ENCODE measurements at regions not wholly inside any gene's neighbourhood (a gene's known extent, or its start where the extent isn't known, plus 50 kb on each side); places are given as distances from the start of the nearest gene placed in this dataset.

- TF ChIP-seq CTCF (IDR thresholded peaks at IDR 0.05) (no peak), POLR2A (IDR thresholded peaks at IDR 0.05) (no peak)
Observed at GRCh38 chr3:55300701-55301100, 186.4 kb downstream of the WNT5A start.
